Ovary (tissue), 7 donors: ENCODE measurements at regions not wholly inside any gene's neighbourhood (a gene's known extent, or its start where the extent isn't known, plus 50 kb on each side); places are given as distances from the start of the nearest gene placed in this dataset.

Experiments
- DNase-seq, 5 donors: peaks; one replicate each; pipeline ENCODE4 v3.0.0-alpha.2; 2019 to 2020
- H3K27ac ChIP-seq, 2 donors: fragments of 200-600 bp; one replicate each; pipeline versions ENCODE4 v1.5.1 to v1.8.0; 2019 to 2022
- H3K27me3 ChIP-seq: fragments of 200-600 bp; one replicate; pipeline ENCODE4 v1.8.0; 2022
- H3K36me3 ChIP-seq: fragments of 200-600 bp; sonication (generic); one replicate; pipeline ENCODE4 v1.5.1; 2019
- H3K4me1 ChIP-seq: one replicate; pipeline ENCODE4 v1.8.1; 2013; ENCODE audit warnings: mild to moderate bottlenecking, moderate library complexity; ENCODE audit not compliant: insufficient read depth
- H3K4me3 ChIP-seq: fragments of 200-600 bp; sonication (generic); one replicate; pipeline ENCODE4 v1.5.1; 2017
- H3K9me3 ChIP-seq, 2 donors: fragments of 200-600 bp in 1 of 2; sonication (generic) in 1 of 2; one replicate each; pipeline versions ENCODE4 v1.5.1 to v1.8.1; 2013 to 2019; ENCODE audit warnings: mild to moderate bottlenecking in 1 of 2, moderate library complexity in 1 of 2
- CTCF ChIP-seq, 3 donors: fragments of 450-650 bp in 2 of 3; fragments of 200-600 bp in 1 of 3; IDR thresholded peaks; one replicate each; pipeline versions ENCODE4 v1.5.1 to v1.8.0; 2016 to 2022; ENCODE audit warnings: antibody characterized with exemption in 3 of 3, mild to moderate bottlenecking in 1 of 3
- EP300 ChIP-seq: sonication (generic); formaldehyde crosslinking; IDR thresholded peaks from one replicate; pipeline ENCODE4 v1.6.1; 2017; ENCODE audit warnings: antibody characterized with exemption
- POLR2A ChIP-seq: fragments of 450-650 bp; IDR thresholded peaks from one replicate; pipeline ENCODE4 v1.6.1; 2017; ENCODE audit warnings: antibody characterized with exemption, mild to moderate bottlenecking, moderate library complexity
- WGBS, 3 donors: extraction: QIAGEN DNeasy Blood & Tissue Kit in 1 of 3; methylation state at CpG; one replicate each; pipeline versions ENCODE4 v1.1.5 to v1.1.7; 2013 to 2017; 5-methylcytosine and 5-hydroxymethylcytosine counted together
- intact Hi-C, 4 donors: fragments of 100-400 bp; cut with DNase I; formaldehyde crosslinking; loops; one replicate each; pipeline versions ENCODE4 v1.11.0 to v1.15.1; 2022 to 2023
- donor health status: DM: no; HTN: no; CAD: no; lungs with moderate emphysema.
- donor health status: DM: no; HTN: no; CAD: no.
- donor health status: Bipolar disorder and iron deficiency.
- donor health status: DM: no; HTN: no; CAD: no.
- donor health status: DM: yes; HTN: yes; CAD: no.

GRCh38 chr10:90587081-90587491, 270.8 kb downstream of the HTR7 start:
- no peaks in the 10 kb centered on the region for H3K27me3 ChIP-seq
- TF ChIP-seq EP300 (no peak), CTCF (IDR thresholded peaks at IDR 0.05) (no peak), POLR2A (no peak)
- H3K36me3 ChIP-seq: no peaks in the 10 kb centered on the region
- no peaks in the 10 kb centered on the region for H3K4me1 ChIP-seq
- no peak overlapping the region for H3K27ac ChIP-seq
- H3K4me3 ChIP-seq: no peak overlapping the region
- H3K9me3 ChIP-seq: no peaks in the 10 kb centered on the region
- 5 to 15% (median 8%) methylated on average over 1 of the region's 1 CpG for WGBS, 3 donors
- intact Hi-C loops: no loop called here
- DNase-seq: no peak

GRCh38 chr10:90587561-90587960, 270.3 kb downstream of the HTR7 start:
- no peak for DNase-seq
- TF ChIP-seq CTCF (IDR thresholded peaks at IDR 0.05) (no peak), POLR2A (no peak), EP300 (no peak)
- H3K36me3 ChIP-seq: no peaks in the 10 kb centered on the region
- whole genome bisulfite sequencing, 3 donors: 58 to 63% (median 63%) methylated on average over 2 of the region's 2 CpGs
- H3K27me3 ChIP-seq: no peaks in the 10 kb centered on the region
- no peaks in the 10 kb centered on the region for H3K4me1 ChIP-seq
- intact Hi-C loops: no loop called here
- H3K9me3 ChIP-seq: no peaks in the 10 kb centered on the region
- no peak overlapping the region for H3K27ac ChIP-seq
- H3K4me3 ChIP-seq: no peak overlapping the region

GRCh38 chr10:90588222-90588621, 269.6 kb downstream of the HTR7 start:
- Histone ChIP-seq H3K36me3 (no peaks in the 10 kb centered on the region), H3K27me3 (no peaks in the 10 kb centered on the region), H3K27ac (no peak overlapping the region), H3K4me1 (no peaks in the 10 kb centered on the region), H3K9me3 (no peaks in the 10 kb centered on the region), H3K4me3 (no peak overlapping the region)
- TF ChIP-seq EP300: no peak
- TF ChIP-seq POLR2A: no peak
- no peak for TF ChIP-seq CTCF (IDR thresholded peaks at IDR 0.05)
- DNase-seq: no peak
- WGBS, 3 donors: 74 to 87% (median 78%) methylated on average over 3 of the region's 3 CpGs
- intact Hi-C loops: no loop called here

GRCh38 chr10:90589825-90590224, 268.0 kb downstream of the HTR7 start:
- Histone ChIP-seq H3K9me3 (no peaks in the 10 kb centered on the region), H3K4me3 (no peak overlapping the region), H3K4me1 (no peaks in the 10 kb centered on the region), H3K27ac (no peak overlapping the region), H3K27me3 (no peaks in the 10 kb centered on the region), H3K36me3 (no peaks in the 10 kb centered on the region)
- TF ChIP-seq CTCF (IDR thresholded peaks at IDR 0.05) (no peak), POLR2A (no peak), EP300 (no peak)
- DNase-seq: no peak
- WGBS, 3 donors: 65 to 68% (median 66%) methylated on average over 3 of the region's 3 CpGs
- intact Hi-C loops: no loop called here

- H3K27ac ChIP-seq: no peak overlapping the region
- H3K36me3 ChIP-seq: no peaks in the 10 kb centered on the region
- no peak for DNase-seq
- TF ChIP-seq POLR2A (no peak), EP300 (no peak), CTCF (IDR thresholded peaks at IDR 0.05) (no peak)
- intact Hi-C loops: no loop called here
- no peaks in the 10 kb centered on the region for H3K4me1 ChIP-seq
- H3K4me3 ChIP-seq: no peak overlapping the region
- 40 to 54% (median 51%) methylated on average over 3 of the region's 3 CpGs for WGBS, 3 donors
- H3K9me3 ChIP-seq: no peaks in the 10 kb centered on the region
- H3K27me3 ChIP-seq: no peaks in the 10 kb centered on the region
Observed at GRCh38 chr10:90591629-90592028, 266.2 kb downstream of the HTR7 start.
